Activated CD4-positive, alpha-beta T cell treated with anti-CD3 and anti-CD28 coated beads, Interleukin-2, amount 10 ng/mL, durations not matched to agents 24 days and 14 days (primary cell): ENCODE measurements at regions not wholly inside any gene's neighbourhood (a gene's known extent, or its start where the extent isn't known, plus 50 kb on each side); places are given as distances from the start of the nearest gene placed in this dataset.

ENCODE experiments used
- DNase-seq: peaks from one replicate; pipeline ENCODE4 v3.0.0; 2022
- H3K27ac Mint-ChIP-seq: one replicate; pipeline ENCODE4 v1.8.0; 2022; ENCODE audit warnings: mild to moderate bottlenecking, mixed read lengths
- H3K27me3 Mint-ChIP-seq: one replicate; pipeline ENCODE4 v1.8.0; 2022; ENCODE audit warnings: mixed read lengths
- H3K36me3 Mint-ChIP-seq: one replicate; pipeline ENCODE4 v1.8.0; 2022; ENCODE audit warnings: low read depth, mild to moderate bottlenecking, mixed read lengths
- H3K4me1 Mint-ChIP-seq: one replicate; pipeline ENCODE4 v1.8.0; 2021; ENCODE audit warnings: mixed read lengths
- H3K4me3 Mint-ChIP-seq: one replicate; pipeline ENCODE4 v1.8.0; 2022; ENCODE audit warnings: mild to moderate bottlenecking, moderate library complexity, mixed read lengths
- H3K9me3 Mint-ChIP-seq: one replicate; pipeline ENCODE4 v1.8.0; 2021; ENCODE audit warnings: mixed read lengths
- intact Hi-C: fragments of 100-400 bp; cut with micrococcal nuclease; formaldehyde crosslinking; loops from one replicate; pipeline ENCODE4 v1.15.1; 2023

DNA sequence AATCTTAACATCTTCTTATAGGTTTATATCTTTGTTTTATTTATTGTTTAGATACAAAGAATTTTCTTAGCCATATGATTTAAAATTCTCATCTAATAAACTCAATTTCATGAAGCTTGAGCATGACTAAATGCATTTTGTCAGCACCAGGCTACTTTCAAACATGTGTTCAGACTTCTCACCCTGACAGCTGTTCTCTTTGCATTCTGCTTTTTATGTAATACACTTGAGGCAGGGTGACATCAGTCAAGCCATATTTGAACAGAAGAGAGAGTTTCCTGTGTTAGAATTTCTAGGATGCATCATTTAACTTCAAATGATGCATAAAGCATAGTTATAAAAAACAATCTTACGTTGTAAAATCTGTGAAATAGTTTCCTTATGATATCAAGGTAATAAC is 1295.1 kb upstream of the PCDH20 start:
- no peak overlapping the region for H3K4me3 Mint-ChIP-seq
- no peak overlapping the region for H3K27ac Mint-ChIP-seq
- H3K9me3 Mint-ChIP-seq = peaks cover 1% of the 10 kb centered on the region
- no peaks in the 10 kb centered on the region for H3K27me3 Mint-ChIP-seq
- H3K36me3 Mint-ChIP-seq = no peaks in the 10 kb centered on the region
- intact Hi-C loops = no loop called here
- H3K4me1 Mint-ChIP-seq = no peaks in the 10 kb centered on the region
- DNase-seq = no peak

DNA sequence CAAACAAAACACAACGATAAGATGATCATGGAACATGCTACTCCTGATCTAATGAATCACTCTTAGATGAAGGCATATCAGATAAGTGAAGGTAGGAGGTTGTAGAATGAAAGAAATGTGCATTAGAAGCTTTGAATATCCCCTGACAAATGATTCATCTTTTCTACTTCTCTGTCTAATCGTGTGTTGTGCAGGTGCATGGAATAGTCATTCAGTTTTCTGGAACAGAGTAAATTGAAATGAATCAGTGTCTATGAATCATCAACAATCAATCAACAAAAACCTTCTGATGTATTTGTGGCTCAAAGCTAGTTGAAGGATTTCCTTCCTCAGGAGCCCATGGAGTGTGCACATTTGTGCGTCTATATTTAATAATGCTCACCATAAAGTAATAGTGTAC is 1290.4 kb upstream of the PCDH20 start:
- no peaks in the 10 kb centered on the region for H3K4me1 Mint-ChIP-seq
- intact Hi-C loops = no loop called here
- DNase-seq = no peak
- no peak overlapping the region for H3K27ac Mint-ChIP-seq
- no peak overlapping the region for H3K4me3 Mint-ChIP-seq
- H3K9me3 Mint-ChIP-seq = peaks cover 3% of the 10 kb centered on the region
- H3K36me3 Mint-ChIP-seq = no peaks in the 10 kb centered on the region
- no peaks in the 10 kb centered on the region for H3K27me3 Mint-ChIP-seq

- no peak overlapping the region for H3K27ac Mint-ChIP-seq
- no peaks in the 10 kb centered on the region for H3K27me3 Mint-ChIP-seq
- H3K4me3 Mint-ChIP-seq = no peak overlapping the region
- peaks cover 3% of the 10 kb centered on the region for H3K9me3 Mint-ChIP-seq
- intact Hi-C loops = no loop called here
- no peak for DNase-seq
- no peaks in the 10 kb centered on the region for H3K36me3 Mint-ChIP-seq
- no peaks in the 10 kb centered on the region for H3K4me1 Mint-ChIP-seq
Observed at GRCh38 chr13:62704875-62705274, 1289.2 kb upstream of the PCDH20 start.

DNA sequence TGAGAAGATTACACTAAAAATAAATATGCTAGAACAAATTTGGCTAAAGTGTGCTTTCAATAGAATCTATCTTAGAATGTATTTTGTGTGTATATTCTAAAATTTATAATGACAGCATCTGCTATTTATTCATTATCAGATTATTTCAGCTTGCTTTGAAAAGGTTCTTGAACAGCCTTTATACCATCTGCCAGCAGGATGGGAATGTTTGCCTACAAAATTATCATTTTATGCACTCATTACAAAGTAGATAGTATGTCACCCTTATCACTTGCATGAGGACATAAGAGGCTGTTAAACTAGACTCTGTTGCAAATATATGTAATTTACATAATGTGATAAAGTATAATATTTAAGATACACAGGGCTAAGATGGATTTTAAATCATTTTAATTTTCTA is 1286.9 kb upstream of the PCDH20 start:
- no peaks in the 10 kb centered on the region for H3K36me3 Mint-ChIP-seq
- no peaks in the 10 kb centered on the region for H3K27me3 Mint-ChIP-seq
- H3K9me3 Mint-ChIP-seq = peaks cover 3% of the 10 kb centered on the region

GRCh38 chr13:62697701-62698100 is 1282.1 kb upstream of the PCDH20 start:
- no peak for DNase-seq
- Mint-ChIP-seq H3K4me3 (no peak overlapping the region), H3K4me1 (no peaks in the 10 kb centered on the region), H3K36me3 (no peaks in the 10 kb centered on the region), H3K9me3 (peaks cover 3% of the 10 kb centered on the region), H3K27ac (no peak overlapping the region), H3K27me3 (no peaks in the 10 kb centered on the region)
- intact Hi-C loops = no loop called here

More for the DNA sequence above, 1286.9 kb upstream of the PCDH20 start:
- no peak overlapping the region for H3K4me3 Mint-ChIP-seq
- no peak for DNase-seq
- no peaks in the 10 kb centered on the region for H3K4me1 Mint-ChIP-seq
- no peak overlapping the region for H3K27ac Mint-ChIP-seq
- intact Hi-C loops = no loop called here

- Mint-ChIP-seq H3K36me3 (no peaks in the 10 kb centered on the region), H3K27ac (no peak overlapping the region), H3K4me1 (no peaks in the 10 kb centered on the region), H3K27me3 (no peaks in the 10 kb centered on the region), H3K9me3 (peaks cover 3% of the 10 kb centered on the region), H3K4me3 (no peak overlapping the region)
- intact Hi-C loops = no loop called here
- DNase-seq = no peak
Observed at GRCh38 chr13:62696490-62696889, 1280.8 kb upstream of the PCDH20 start.

GRCh38 chr13:62687732-62688131 is 1272.1 kb upstream of the PCDH20 start:
- no peaks in the 10 kb centered on the region for H3K27me3 Mint-ChIP-seq
- DNase-seq = no peak
- intact Hi-C loops = no loop called here

DNA sequence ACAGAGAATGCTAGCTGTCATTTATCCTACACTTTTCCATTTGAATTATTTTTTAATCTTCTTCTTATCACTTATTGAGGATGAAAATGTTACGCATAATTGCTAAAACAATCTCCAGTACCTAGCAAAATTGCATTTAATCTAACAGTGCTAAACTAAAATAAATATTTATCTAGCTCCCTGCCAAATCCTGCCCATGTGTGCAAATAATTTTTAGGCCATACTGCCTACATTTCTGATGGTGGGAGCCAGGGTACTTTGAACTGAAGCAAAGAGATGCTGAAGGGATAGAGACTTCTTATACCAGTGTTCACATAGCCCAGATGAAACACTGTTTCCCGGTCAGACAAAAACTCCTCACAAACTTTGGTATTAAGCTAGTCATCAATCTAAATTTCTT is 1268.7 kb upstream of the PCDH20 start:
- peaks cover 3% of the 10 kb centered on the region for H3K9me3 Mint-ChIP-seq

More at GRCh38 chr13:62687732-62688131, 1272.1 kb upstream of the PCDH20 start:
- no peak overlapping the region for H3K27ac Mint-ChIP-seq
- H3K4me1 Mint-ChIP-seq = no peaks in the 10 kb centered on the region
- H3K4me3 Mint-ChIP-seq = no peak overlapping the region
- no peaks in the 10 kb centered on the region for H3K36me3 Mint-ChIP-seq
- no peaks in the 10 kb centered on the region for H3K9me3 Mint-ChIP-seq

GRCh38 chr13:62682788-62683187 is 1267.1 kb upstream of the PCDH20 start:
- intact Hi-C loops = no loop called here

More for the DNA sequence above, 1268.7 kb upstream of the PCDH20 start:
- no peak overlapping the region for H3K4me3 Mint-ChIP-seq
- intact Hi-C loops = no loop called here
- H3K36me3 Mint-ChIP-seq = no peaks in the 10 kb centered on the region
- H3K27ac Mint-ChIP-seq = no peak overlapping the region
- no peak for DNase-seq
- H3K4me1 Mint-ChIP-seq = no peaks in the 10 kb centered on the region
- H3K27me3 Mint-ChIP-seq = no peaks in the 10 kb centered on the region

GRCh38 chr13:62678039-62678438 is 1262.4 kb upstream of the PCDH20 start:
- Mint-ChIP-seq H3K4me3 (no peak overlapping the region), H3K9me3 (peaks cover 3% of the 10 kb centered on the region), H3K27ac (no peak overlapping the region), H3K36me3 (no peaks in the 10 kb centered on the region), H3K27me3 (no peaks in the 10 kb centered on the region), H3K4me1 (no peaks in the 10 kb centered on the region)
- intact Hi-C loops = no loop called here
- no peak for DNase-seq

More at GRCh38 chr13:62682788-62683187, 1267.1 kb upstream of the PCDH20 start:
- H3K4me3 Mint-ChIP-seq = no peak overlapping the region
- peaks cover 3% of the 10 kb centered on the region for H3K9me3 Mint-ChIP-seq
- DNase-seq = no peak
- H3K4me1 Mint-ChIP-seq = no peaks in the 10 kb centered on the region
- H3K36me3 Mint-ChIP-seq = no peaks in the 10 kb centered on the region
- no peak overlapping the region for H3K27ac Mint-ChIP-seq
- H3K27me3 Mint-ChIP-seq = no peaks in the 10 kb centered on the region

DNA sequence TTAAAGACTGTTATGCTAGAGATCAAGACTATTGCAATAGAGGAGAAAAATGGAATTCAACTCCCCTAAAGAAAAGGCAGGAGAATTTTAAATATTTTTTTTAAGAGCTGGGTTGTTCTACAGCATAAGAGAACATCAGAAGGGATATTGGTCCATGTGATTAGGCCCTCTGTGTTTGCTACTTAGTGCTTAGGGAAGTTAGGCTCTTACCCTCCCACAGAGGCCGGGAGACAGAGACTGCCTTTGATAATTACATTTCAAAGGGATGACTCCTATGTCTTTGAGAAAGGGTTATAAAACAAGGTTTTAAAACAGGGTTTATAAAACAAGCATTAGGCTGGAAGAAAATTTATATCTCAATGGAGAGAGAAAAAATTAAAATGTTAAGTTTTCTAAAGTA is 1248.1 kb upstream of the PCDH20 start:
- intact Hi-C loops = no loop called here
- DNase-seq = no peak
- H3K27me3 Mint-ChIP-seq = no peaks in the 10 kb centered on the region
- H3K36me3 Mint-ChIP-seq = no peaks in the 10 kb centered on the region
- no peaks in the 10 kb centered on the region for H3K4me1 Mint-ChIP-seq
- no peaks in the 10 kb centered on the region for H3K9me3 Mint-ChIP-seq
- no peak overlapping the region for H3K27ac Mint-ChIP-seq
- no peak overlapping the region for H3K4me3 Mint-ChIP-seq

- Mint-ChIP-seq H3K27ac (no peak overlapping the region), H3K27me3 (no peaks in the 10 kb centered on the region), H3K4me1 (no peaks in the 10 kb centered on the region), H3K36me3 (no peaks in the 10 kb centered on the region), H3K9me3 (no peaks in the 10 kb centered on the region), H3K4me3 (no peak overlapping the region)
- intact Hi-C loops = no loop called here
- no peak for DNase-seq
Observed at GRCh38 chr13:62659365-62659764, 1243.7 kb upstream of the PCDH20 start.

GRCh38 chr13:62653371-62653770 is 1237.7 kb upstream of the PCDH20 start:
- Mint-ChIP-seq H3K27ac (no peak overlapping the region), H3K4me1 (no peaks in the 10 kb centered on the region), H3K4me3 (no peak overlapping the region), H3K36me3 (no peaks in the 10 kb centered on the region), H3K27me3 (no peaks in the 10 kb centered on the region), H3K9me3 (no peaks in the 10 kb centered on the region)
- DNase-seq = no peak
- intact Hi-C loops = no loop called here

DNA sequence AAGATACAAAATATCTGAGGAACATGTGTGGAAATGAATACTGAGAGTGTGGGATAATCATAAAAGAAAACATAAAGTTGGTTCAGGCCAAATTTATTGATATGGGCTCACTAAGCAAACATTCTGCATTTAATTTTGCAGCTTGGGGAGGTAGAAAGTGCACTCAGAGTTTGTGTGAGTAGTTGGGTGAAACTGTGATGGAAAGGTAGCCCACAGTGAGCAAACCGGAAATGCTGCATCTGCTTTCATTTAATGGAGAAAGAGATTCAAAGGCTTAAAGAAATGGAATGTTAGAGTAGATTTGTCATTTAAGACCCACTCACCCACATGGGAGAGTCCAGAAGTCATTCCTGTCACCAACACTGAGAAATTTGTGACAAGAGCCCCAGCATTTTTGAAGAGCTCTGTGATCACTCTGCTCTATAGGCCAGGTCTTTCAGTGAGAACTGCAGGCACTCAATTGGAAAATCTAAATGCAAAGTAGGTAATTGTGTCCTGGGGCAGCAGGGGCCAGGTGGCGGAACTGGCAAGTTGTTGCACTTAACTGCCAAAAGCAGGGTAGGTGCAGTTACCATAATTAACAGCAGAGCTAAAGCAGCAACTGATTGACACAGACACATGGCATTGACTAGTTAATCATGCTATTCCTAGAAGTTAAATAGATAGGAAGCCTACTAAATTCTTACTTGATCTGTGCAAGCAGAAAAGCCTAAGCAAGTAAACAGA is 1228.3 kb upstream of the PCDH20 start:
- DNase-seq = no peak
- no peaks in the 10 kb centered on the region for H3K36me3 Mint-ChIP-seq
- H3K27ac Mint-ChIP-seq = no peak overlapping the region
- H3K27me3 Mint-ChIP-seq = no peaks in the 10 kb centered on the region
- intact Hi-C loops = no loop called here
- H3K4me1 Mint-ChIP-seq = peaks cover 4% of the 10 kb centered on the region
- H3K9me3 Mint-ChIP-seq = no peaks in the 10 kb centered on the region
- H3K4me3 Mint-ChIP-seq = no peak overlapping the region

- no peaks in the 10 kb centered on the region for H3K27me3 Mint-ChIP-seq
Observed at GRCh38 chr13:62643007-62643483, 1227.4 kb upstream of the PCDH20 start.

More at GRCh38 chr13:62643007-62643483, 1227.4 kb upstream of the PCDH20 start:
- H3K27ac Mint-ChIP-seq = peak overlapping the region; percentile 3
- H3K4me1 Mint-ChIP-seq = peaks cover 4% of the 10 kb centered on the region
- peak; percentile 55 for DNase-seq
- H3K9me3 Mint-ChIP-seq = no peaks in the 10 kb centered on the region
- intact Hi-C loops = no loop called here
- H3K36me3 Mint-ChIP-seq = no peaks in the 10 kb centered on the region
- H3K4me3 Mint-ChIP-seq = no peak overlapping the region
